ENCODE measurements at regions not wholly inside any gene's neighbourhood (a gene's known extent, or its start where the extent isn't known, plus 50 kb on each side); places are given as distances from the start of the nearest gene placed in this dataset.
"Not testable (repeated sequence)": the region's sequence is repeated elsewhere in the genome, so short reads cannot be mapped to it uniquely, and the experiment has no call there.

DNA sequence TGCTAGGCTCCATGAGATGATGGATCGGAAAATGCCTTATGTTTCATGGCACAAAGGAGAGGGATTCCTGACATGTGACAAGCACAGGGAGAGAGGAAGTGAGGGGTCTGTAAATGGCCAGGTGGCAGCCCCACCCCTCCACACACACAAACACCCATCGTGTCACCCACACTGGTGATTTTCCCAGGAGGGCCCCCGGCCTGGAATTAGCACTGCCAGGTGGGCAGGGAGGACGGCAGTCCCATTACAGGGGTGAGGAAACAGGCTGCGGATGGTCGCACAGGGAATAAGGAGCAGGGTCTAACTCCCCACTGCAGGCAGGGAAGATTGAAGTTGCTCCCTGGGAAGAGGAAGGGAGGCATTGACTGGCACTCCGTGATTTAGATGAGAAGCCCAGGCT, 395.3 kb upstream of the ZNF337 start:
- not testable (repeated sequence) for DNase-seq

- not testable (repeated sequence) for DNase-seq
Observed at GRCh38 chr20:26086195-26086594, 389.5 kb upstream of the ZNF337 start.

DNA sequence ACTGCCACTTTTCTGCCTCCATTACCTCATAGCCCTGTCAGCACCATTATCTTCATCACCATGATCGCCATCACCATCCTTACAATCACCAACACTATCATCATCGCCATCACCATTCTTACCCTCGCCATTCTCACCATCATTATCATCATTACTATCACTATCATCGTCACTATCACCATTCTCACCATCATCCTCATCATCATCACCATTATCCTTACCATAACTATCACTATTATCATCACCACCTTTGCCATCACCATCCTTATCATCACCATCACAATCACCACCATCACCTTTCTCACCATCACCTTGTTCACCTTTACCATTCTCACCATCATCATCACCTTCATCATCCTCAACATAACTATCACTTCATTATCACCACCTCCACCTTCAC, 377.3 kb upstream of the ZNF337 start:
- not testable (repeated sequence) for DNase-seq

GRCh38 chr20:26059324-26059723, 362.7 kb upstream of the ZNF337 start:
- DNase-seq = not testable (repeated sequence)

DNA sequence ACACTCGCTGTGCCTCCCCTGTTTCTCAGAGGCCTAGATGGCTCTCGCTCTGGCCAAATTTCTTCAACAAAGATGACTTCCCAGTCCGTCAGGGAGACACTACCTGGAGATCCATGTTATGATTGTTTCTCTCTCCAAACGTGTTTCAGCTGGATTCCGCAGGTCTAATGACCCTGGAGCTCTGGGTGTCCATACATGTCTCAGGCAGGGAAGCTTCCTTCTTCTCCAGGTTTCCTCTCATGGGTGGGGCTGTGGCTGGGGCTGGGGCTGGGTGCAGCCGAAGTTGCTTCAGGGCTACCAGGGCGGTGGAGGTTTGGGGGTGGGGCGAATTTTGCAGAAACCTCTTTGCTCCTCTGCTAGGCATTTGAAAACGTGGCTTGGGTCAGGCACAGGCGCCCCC, 361.8 kb upstream of the ZNF337 start:
- not testable (repeated sequence) for DNase-seq

DNA sequence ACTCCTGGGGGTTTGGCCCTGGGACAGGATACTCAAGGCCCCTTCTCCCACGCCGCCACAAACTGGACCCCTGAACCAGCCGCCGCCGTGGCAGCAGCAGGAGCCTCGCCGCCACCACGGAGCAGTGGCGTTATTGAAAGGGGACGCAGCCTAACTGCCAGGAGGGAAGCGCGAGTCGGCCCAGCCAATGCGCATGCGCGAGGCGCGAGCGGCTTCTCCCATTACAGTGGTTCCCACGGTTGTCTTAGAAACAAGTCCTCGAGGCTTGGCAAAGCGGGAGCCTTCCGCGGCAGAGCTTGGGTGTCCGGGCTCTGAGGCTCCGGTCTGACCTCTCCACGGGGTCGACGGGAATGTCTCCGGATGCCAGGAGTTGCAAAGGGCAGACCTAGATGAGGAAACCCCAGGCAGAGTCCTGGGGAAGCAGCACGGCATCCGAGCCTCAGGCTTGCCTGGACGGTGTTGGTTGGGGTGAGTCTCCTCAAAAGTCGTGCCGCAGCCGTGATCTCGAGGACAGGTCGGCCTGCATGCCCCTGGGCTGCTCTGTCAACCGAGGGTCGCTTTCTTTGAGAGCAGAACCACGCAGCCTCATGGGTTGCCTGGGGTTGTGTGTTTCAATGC, 360.6 kb upstream of the ZNF337 start:
- DNase-seq = not testable (repeated sequence)

DNA sequence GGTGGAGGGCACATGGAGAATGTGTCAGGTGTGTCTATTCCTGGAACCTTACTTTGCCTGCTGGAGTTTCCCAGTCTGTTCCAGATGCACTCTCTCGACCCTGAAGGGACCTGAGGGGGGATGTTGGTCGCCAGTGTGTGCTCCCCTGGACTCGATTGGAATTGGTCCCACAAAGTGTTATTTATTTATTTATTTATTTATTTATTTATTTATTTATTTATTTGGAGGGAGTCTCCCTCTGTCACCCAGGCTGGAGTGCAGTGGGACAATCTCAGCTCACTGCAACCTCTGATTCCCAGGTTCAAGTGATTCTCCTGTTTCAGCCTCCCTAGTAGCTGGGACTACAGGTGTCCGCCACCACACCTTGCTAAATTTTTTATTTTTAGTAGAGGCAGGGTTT, 329.1 kb upstream of the ZNF337 start:
- DNase-seq = not testable (repeated sequence)

DNA sequence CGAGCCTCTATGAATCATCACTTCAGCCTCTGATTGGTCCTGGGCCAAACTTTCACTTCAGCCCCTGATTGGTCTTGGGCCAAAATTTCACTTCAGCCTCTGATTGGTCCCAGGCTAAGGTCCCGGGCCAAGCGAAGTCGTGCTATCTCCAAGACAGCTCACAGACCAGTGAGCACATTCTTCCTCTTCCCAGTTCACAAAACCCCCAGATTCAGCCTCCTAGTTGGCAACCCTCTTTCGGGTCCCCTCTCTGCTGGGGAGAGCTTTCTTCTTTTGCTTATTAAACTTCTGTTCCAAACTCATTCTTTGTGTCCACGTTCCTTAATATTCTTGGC, 314.3 kb upstream of the ZNF337 start:
- DNase-seq = not testable (repeated sequence)

GRCh38 chr20:26010224-26010941, 313.7 kb upstream of the ZNF337 start:
- not testable (repeated sequence) for DNase-seq

GRCh38 chr20:26009402-26010223, 313.0 kb upstream of the ZNF337 start:
- DNase-seq = peak; percentile 28

DNA sequence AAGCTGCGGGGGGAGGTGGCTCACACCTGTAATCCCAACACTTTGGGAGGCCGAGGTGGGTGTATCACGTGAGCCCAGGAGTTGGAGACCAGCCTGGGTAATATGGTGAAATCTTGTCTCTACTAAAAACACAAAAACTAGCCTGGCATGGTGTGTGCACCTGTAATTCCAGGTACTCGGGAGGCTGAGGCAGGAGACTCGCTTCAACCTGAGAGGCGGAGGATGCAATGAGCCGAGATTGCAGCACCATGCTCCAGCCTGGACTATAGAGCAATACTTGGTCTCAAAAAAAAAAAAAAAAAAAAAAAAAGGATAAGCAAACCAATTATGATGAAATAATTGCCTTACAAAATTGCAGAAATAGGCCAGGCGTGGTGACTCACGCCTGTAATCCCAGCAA, 311.4 kb upstream of the ZNF337 start:
- DNase-seq = not testable (repeated sequence)

- not testable (repeated sequence) for DNase-seq
Observed at GRCh38 chr20:26006164-26006563, 309.5 kb upstream of the ZNF337 start.

DNA sequence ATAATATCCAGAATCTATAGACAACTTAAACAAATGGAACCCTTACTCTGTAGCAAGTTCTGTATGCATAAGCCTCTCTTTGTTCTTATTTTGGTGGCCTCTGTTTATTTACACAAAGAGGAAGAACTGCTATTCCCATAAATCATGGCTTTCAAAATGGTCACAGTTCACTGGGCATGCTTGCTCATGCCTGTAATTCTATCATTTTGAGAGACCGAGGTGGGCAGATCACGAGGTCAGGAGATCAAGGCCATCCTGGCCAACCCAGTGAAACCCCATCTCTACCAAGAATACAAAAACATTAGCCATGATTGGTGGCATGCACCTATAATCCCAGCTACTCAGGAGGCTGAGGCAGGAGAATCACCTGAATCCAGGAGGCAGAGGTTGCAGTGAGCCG, 307.3 kb upstream of the ZNF337 start:
- DNase-seq = not testable (repeated sequence)

DNA sequence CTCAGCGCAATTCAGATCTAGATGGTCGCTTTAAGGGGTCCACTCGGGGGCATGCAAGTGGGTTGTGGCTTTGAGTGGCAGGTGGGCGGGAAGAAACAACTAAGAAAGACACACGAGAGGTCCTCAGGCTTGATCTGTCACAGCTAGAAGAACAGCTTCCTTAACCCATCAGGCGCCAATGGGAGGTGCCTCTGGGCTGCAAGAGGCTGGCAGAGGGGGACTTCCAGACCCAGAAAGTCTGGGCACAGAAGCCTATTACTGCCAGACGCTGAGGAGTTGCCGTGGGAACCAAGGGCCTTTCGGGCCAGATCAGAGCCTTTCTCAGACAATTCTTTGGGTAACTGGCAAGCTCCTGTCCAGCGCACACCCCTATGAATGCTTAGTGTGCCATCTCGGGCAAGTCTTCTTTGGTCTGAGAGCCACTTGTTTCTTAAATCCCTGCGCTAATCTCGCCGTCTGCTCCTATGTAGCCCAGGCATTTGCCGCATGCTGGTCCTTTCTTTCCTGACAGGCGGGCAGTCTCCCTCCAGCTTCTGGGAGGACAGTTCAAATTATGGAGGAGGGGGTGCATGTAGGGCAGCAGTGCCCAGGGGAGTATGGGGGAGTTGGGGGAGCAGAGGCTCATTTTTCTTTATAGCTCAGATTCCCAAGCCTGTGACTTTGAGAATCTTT, 300.9 kb upstream of the ZNF337 start:
- not testable (repeated sequence) for DNase-seq

- DNase-seq = no peak
Observed at GRCh38 chr20:25992146-25992545, 295.5 kb upstream of the ZNF337 start.

DNA sequence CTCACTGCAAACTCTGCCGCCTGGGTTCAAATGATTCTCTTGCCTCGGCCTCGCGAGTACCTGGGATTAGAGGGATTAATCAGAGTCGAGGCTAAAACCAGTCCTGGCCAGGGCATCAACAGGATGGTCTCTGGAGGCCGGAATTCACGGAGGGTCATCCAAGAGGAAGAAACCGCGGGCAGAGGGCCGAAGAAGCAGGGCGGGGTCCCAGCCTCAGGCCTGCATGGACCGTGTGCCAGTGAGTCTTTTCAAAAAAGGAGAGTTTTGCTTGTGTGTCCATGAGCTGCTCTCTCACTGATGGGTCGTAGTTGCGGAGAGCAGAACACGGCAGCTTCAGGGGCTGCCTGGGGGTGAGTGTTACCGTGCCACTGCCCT, 295.1 kb upstream of the ZNF337 start:
- no peak for DNase-seq

- no peak for DNase-seq
Observed at GRCh38 chr20:25991051-25991755, 294.6 kb upstream of the ZNF337 start.

DNA sequence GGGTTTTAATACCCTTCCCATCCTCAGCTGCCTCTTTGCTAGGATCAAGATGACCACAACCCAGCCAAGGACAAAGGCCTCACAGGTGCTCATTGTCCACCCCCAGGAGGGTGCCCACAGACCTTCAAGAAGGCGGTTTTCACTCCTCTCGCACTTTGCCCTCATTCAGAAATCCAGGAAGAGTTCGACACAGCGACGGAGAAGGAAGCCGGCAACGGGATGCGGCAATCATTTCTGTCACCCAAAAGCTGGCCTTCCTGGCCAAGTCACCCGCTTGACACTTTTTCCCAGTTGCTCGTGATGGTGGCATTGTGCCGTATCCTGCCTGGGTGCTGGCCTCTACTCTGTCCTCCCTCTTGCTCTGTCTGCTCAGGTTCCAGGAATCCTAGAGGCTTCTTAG, 293.0 kb upstream of the ZNF337 start:
- not testable (repeated sequence) for DNase-seq

GRCh38 chr20:25989196-25989595, 292.5 kb upstream of the ZNF337 start:
- DNase-seq = no peak

GRCh38 chr20:25987928-25988560, 291.4 kb upstream of the ZNF337 start:
- not testable (repeated sequence) for DNase-seq

GRCh38 chr20:25987073-25987927, 290.6 kb upstream of the ZNF337 start:
- no peak for DNase-seq

Data from kidney glomerular epithelial cell (primary cell).